HUES48 (cell line): ENCODE measurements at regions not wholly inside any gene's neighbourhood (a gene's known extent, or its start where the extent isn't known, plus 50 kb on each side); places are given as distances from the start of the nearest gene placed in this dataset.

Source experiments
- H3K27ac ChIP-seq: one replicate; pipeline ENCODE4 v1.7.0; 2013; ENCODE audit warnings: low read depth, low read length, inconsistent platforms
- H3K27me3 ChIP-seq: 2 replicates; pipeline ENCODE4 v1.6.1; 2013; ENCODE audit warnings: mild to moderate bottlenecking, low read length; ENCODE audit not compliant: control insufficient read depth, insufficient read depth
- H3K36me3 ChIP-seq: 2 replicates; pipeline ENCODE4 v1.6.1; 2013; ENCODE audit warnings: low read length; ENCODE audit not compliant: control insufficient read depth, insufficient read depth
- H3K4me1 ChIP-seq: 2 replicates; pipeline ENCODE4 v1.6.1; 2013; ENCODE audit warnings: mild to moderate bottlenecking, low read length; ENCODE audit not compliant: control insufficient read depth, insufficient read depth
- H3K4me3 ChIP-seq: 2 replicates; pipeline ENCODE4 v1.5.1; 2013; ENCODE audit warnings: mild to moderate bottlenecking, low read depth, low read length
- H3K9ac ChIP-seq: 2 replicates; pipeline ENCODE4 v1.6.1; 2013; ENCODE audit warnings: mild to moderate bottlenecking, low read depth, low read length, moderate library complexity
- H3K9me3 ChIP-seq: 2 replicates; pipeline ENCODE4 v1.6.1; 2013; ENCODE audit warnings: low read length; ENCODE audit not compliant: control insufficient read depth, insufficient read depth

DNA sequence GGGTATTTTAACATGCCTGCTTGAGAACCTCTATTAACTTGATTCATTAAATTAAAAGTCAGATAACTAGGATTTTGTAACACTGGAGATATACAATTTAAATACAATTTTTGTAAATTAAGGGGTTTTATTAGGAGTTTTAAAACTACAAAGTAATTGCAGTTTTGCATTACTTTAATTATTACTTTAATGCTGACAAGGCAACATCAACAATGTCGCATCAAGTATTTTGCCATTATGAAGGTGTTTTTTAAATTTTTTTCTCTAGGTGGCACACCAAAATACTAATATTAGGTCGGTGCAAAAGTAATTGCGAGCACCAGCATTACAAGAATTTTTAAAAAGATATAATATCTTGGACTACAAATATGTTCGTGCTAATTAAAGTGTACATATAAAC, 513.4 kb downstream of the ANKRD7 start:
- Histone ChIP-seq H3K27me3 (no peaks in the 10 kb centered on the region), H3K36me3 (no peaks in the 10 kb centered on the region), H3K27ac (no peak overlapping the region), H3K4me3 (no peak overlapping the region), H3K4me1 (no peaks in the 10 kb centered on the region), H3K9ac (no peak overlapping the region), H3K9me3 (no peaks in the 10 kb centered on the region)

DNA sequence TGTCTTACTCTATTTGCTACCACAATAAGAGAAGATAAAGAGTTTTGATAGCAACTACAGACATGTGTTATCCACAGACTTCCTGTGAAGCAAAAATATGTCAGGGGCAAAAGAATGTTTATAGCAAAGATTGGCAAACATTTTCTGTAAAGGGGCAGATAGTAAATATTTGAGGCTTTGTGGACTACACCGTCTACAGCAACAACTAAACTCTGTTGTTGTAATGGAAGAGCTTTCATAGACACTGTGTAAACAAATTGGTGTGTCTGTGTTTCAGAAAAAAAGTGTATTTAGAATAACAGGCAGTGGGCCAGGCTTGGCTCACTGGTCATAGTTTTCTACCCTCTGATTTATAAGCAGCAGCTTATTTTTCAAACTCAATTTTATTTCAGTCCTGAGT, 521.4 kb downstream of the ANKRD7 start:
- Histone ChIP-seq H3K9ac (no peak overlapping the region), H3K36me3 (no peaks in the 10 kb centered on the region), H3K9me3 (no peaks in the 10 kb centered on the region), H3K4me3 (no peak overlapping the region), H3K4me1 (no peaks in the 10 kb centered on the region), H3K27ac (no peak overlapping the region), H3K27me3 (no peaks in the 10 kb centered on the region)

DNA sequence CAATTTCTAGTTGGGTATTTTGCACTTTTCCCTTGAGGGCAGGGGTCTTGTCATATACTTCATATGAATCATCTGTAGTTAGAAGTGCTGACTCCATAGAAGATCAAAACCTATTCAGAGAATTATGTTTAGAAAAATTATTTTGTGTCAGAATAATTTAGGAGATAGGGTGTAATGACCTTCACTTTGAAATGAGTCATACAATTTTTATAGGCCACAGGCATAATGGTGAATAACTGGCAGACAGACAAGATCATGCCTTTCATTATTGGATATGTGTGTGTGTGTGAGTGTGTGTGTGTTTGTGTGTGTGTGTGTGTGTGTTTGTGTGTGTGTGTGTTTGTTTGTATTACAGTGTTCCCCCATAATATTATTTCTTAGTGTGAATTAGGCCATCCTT, 523.0 kb downstream of the ANKRD7 start:
- H3K9ac ChIP-seq = no peak overlapping the region
- H3K4me1 ChIP-seq = no peaks in the 10 kb centered on the region
- H3K27ac ChIP-seq = no peak overlapping the region
- H3K27me3 ChIP-seq = no peaks in the 10 kb centered on the region
- H3K9me3 ChIP-seq = no peaks in the 10 kb centered on the region
- H3K4me3 ChIP-seq = no peak overlapping the region
- H3K36me3 ChIP-seq = no peaks in the 10 kb centered on the region

DNA sequence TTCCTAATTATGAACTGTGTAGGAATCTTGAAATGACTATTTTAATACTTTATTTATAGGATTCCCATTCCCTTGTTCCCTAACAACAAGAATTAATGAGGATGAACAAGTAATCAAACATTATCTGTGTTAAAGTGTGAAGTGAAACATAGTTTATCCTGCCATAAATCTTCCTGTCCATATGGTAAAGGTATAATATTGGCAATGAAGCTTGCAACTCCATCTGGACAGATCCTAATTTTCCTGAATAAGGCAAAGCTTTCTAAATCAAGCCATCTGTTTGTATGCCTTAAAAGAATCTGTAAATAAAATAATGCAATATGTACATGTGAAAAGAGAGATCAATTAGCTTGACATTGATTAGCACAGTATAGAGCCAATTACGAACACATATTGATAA, 529.0 kb downstream of the ANKRD7 start:
- no peaks in the 10 kb centered on the region for H3K27me3 ChIP-seq
- H3K27ac ChIP-seq = no peak overlapping the region
- H3K4me3 ChIP-seq = no peak overlapping the region
- H3K4me1 ChIP-seq = no peaks in the 10 kb centered on the region
- H3K9me3 ChIP-seq = no peaks in the 10 kb centered on the region
- no peaks in the 10 kb centered on the region for H3K36me3 ChIP-seq
- H3K9ac ChIP-seq = no peak overlapping the region

DNA sequence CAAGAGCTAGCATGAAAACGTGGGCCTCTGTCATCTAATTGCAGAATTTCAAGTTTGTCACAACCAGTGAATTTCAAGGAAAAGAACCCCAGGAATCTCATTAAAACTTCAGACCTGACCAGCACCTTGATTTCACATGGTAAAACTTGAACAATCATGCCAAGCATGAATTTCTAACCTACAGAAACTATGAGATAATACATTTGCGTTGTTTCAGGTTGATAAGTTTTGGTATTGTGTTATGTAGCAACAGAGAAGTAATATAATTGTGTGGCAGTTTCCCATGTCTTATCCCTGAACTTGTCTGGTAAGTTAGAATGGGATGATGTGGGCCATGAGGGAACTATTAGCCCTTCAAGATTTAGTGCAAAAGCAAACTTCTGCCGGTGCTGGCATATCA, 530.1 kb downstream of the ANKRD7 start:
- no peak overlapping the region for H3K27ac ChIP-seq
- no peaks in the 10 kb centered on the region for H3K27me3 ChIP-seq
- H3K4me3 ChIP-seq = no peak overlapping the region
- no peaks in the 10 kb centered on the region for H3K9me3 ChIP-seq
- H3K4me1 ChIP-seq = no peaks in the 10 kb centered on the region
- H3K9ac ChIP-seq = no peak overlapping the region
- H3K36me3 ChIP-seq = no peaks in the 10 kb centered on the region

DNA sequence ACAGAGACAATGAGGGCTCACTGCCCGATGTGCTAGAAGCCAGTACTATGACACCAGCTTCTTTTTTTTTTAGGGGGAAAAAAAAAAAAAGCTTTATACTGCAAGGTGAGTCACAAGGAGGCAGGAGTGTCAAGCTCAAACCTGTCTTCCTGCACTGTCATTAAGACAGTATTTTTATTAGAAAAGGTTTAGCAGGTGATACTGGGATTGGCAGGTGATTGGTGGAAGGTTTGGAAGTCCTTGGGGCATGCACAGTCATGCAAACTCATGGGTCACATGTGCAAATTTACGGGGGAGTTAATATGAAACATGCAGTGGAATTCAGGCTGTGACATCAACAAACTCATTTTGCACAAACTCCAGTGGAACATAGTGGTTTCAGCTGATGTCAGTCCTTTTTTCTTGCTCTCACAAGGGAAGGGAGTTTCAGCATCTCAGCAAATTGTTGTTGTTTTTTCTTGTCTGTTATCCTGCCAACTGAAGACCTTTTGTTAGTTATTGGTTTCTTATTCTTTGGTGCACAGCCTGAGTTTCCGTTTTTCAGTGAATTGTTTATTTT, 530.6 kb downstream of the ANKRD7 start:
- Histone ChIP-seq H3K9ac (no peak overlapping the region), H3K4me1 (no peaks in the 10 kb centered on the region), H3K9me3 (no peaks in the 10 kb centered on the region)

DNA sequence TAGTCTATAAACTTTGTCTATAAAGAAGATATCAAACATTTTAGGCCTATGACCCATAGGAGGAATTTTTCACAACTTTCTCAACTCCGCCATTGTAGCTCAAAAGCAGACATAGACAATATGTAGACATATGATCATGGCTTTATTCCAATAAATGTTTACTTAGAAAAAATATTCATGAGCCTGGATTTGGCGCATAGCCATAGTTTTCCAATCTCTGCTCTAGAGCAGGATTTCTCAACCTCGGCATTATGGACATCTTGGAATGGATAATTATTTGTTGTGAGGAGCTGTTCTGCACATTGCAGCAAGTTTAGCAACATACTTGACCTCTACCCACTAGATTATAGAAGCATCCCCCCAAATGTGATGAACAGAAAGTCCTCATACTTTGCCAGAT, 532.6 kb downstream of the ANKRD7 start:
- H3K36me3 ChIP-seq = no peaks in the 10 kb centered on the region
- H3K9ac ChIP-seq = no peak overlapping the region
- H3K9me3 ChIP-seq = peaks cover 9% of the 10 kb centered on the region; the same call in 1 of the 2 replicates
- H3K4me1 ChIP-seq = no peaks in the 10 kb centered on the region
- no peaks in the 10 kb centered on the region for H3K27me3 ChIP-seq
- no peak overlapping the region for H3K4me3 ChIP-seq
- H3K27ac ChIP-seq = no peak overlapping the region

More for the DNA sequence above, 530.6 kb downstream of the ANKRD7 start:
- Histone ChIP-seq H3K27ac (no peak overlapping the region), H3K27me3 (no peaks in the 10 kb centered on the region), H3K36me3 (no peaks in the 10 kb centered on the region), H3K4me3 (no peak overlapping the region)

DNA sequence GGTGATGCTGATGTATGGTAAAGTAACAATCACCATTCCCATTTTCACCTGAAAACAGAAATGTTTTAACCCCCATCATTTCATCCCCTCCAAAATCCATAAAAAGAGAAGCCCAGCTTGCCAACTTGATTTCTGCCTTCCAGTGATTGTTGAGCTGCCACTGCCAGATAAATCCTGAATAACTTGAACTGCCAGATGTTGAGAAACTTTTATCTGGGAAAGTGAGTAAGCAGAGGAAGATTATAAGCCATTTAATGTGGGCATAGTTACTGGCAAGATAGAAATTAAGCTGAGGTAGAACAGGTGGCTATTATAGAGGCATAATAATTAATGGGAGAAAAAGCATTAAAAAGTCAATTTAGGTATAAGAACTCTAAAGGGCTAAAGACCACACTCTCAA, 534.1 kb downstream of the ANKRD7 start:
- Histone ChIP-seq H3K27ac (no peak overlapping the region), H3K27me3 (no peaks in the 10 kb centered on the region), H3K4me1 (no peaks in the 10 kb centered on the region), H3K9me3 (peaks cover 9% of the 10 kb centered on the region; the same call in 1 of the 2 replicates), H3K36me3 (no peaks in the 10 kb centered on the region), H3K9ac (no peak overlapping the region), H3K4me3 (no peak overlapping the region)

DNA sequence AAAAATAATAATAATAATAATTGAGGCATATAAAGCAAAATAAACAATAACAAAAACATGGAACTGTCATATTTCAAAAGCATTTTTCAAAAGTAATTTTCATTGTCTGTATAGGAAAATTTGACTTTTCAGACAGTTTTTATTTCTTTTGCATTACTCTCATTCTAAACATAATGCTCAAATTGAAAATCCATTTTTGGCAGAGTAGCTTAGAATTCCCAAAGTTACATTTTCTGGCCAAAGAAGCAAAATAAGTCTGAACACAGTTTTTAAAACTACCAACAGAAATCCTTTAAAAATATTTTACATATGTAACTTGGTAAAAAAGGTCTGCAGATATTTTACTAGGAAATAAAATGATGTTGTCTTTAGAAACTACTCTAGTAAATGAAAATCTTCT, 535.4 kb downstream of the ANKRD7 start:
- Histone ChIP-seq H3K27ac (no peak overlapping the region), H3K36me3 (no peaks in the 10 kb centered on the region), H3K9me3 (peaks cover 9% of the 10 kb centered on the region; the same call in 1 of the 2 replicates), H3K4me1 (no peaks in the 10 kb centered on the region), H3K9ac (no peak overlapping the region), H3K4me3 (no peak overlapping the region), H3K27me3 (no peaks in the 10 kb centered on the region)

DNA sequence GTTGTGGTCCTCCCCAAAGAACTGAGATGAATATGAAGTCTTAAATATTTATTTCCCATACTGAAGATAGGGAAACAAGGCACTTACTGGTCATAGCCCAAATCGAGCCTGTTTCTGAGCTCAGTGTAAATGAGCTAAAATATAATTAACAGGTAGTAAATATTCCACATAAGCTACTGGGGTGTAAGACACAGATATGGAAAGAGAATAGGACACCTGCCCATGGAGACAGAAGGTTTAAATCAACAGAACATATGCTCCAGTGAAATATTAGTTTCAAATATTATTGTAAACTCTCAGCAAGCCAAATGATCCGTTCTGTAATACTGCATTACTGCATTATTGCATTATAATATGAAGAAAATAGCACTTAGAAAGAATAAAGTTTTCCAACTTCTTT, 537.9 kb downstream of the ANKRD7 start:
- Histone ChIP-seq H3K4me3 (no peak overlapping the region), H3K27ac (no peak overlapping the region), H3K9ac (no peak overlapping the region), H3K36me3 (no peaks in the 10 kb centered on the region), H3K27me3 (no peaks in the 10 kb centered on the region), H3K9me3 (peaks cover 9% of the 10 kb centered on the region; the same call in 1 of the 2 replicates), H3K4me1 (no peaks in the 10 kb centered on the region)

DNA sequence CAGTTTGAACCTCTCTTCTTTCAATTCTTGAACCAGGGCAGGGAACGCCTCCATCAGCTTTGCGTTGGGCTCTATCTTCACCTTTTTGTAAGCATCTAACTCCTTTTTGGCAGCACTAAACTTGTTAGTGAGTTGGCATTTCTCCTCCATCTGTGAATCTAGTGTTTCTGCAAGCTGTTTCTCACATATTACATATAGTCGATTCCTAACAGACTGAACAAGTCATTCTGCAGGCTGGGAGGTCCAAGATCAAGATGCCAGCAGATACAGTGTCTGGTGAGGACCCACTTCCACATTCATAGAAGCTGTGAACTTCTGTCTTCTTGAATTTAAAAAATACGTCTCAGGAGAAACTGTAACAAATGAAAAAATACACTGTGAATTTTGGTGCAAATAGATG, 539.7 kb downstream of the ANKRD7 start:
- Histone ChIP-seq H3K27ac (no peak overlapping the region), H3K4me3 (no peak overlapping the region), H3K9me3 (peaks cover 9% of the 10 kb centered on the region; the same call in 1 of the 2 replicates), H3K4me1 (no peaks in the 10 kb centered on the region), H3K27me3 (no peaks in the 10 kb centered on the region), H3K9ac (no peak overlapping the region), H3K36me3 (no peaks in the 10 kb centered on the region)

DNA sequence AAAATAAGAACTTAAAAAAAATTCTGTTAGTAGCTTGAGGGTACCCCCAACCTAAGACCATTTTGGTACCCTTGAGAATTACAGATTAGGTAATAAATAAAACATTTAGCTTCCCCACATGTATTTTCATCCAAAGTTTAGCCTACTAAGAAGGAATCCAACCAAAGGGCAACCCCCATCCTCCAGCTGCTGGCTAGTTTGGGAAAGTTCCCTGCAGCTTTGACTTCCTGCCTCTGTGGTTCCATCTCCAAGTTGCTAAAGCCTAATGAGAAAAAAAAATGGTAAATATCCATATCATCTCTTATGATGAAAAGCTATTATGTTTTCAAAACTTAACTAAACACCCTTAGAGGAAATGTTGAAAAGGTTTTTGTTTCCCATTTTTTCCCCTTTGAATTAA, 547.2 kb downstream of the ANKRD7 start:
- Histone ChIP-seq H3K4me1 (peaks cover 12% of the 10 kb centered on the region; the same call in 1 of the 2 replicates), H3K36me3 (no peaks in the 10 kb centered on the region), H3K27me3 (no peaks in the 10 kb centered on the region), H3K9ac (no peak overlapping the region), H3K4me3 (no peak overlapping the region), H3K9me3 (no peaks in the 10 kb centered on the region), H3K27ac (no peak overlapping the region)
